ENCODE measurements at regions not wholly inside any gene's neighbourhood (a gene's known extent, or its start where the extent isn't known, plus 50 kb on each side); places are given as distances from the start of the nearest gene placed in this dataset.

DNA sequence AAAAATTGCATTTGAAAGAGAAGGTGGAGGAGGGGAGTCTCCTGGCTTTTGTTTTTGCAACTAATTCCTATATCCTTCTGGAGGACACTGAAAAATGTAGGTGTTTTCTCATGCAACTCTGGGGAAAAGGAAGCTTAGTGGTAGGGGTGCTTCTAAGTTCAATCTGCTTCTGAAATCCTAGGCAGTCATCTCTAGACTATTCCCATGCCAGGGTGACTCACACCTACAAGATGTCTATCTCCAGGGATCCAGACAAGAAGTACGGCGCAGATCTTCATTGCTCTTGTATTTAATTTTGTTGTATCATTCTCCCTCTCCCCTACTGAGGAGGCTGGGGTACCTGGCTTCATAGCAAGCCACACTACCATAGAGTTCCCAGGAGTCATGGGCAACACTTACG lies 258.8 kb downstream of the PHF14 start:
- peaks cover 5 to 24% of the 10 kb centered on the region in 2 donors for H3K4me1 ChIP-seq (replicated peaks in 1 of 2)
- intact Hi-C loops (cut with DNase I), result no loop called here
- no peaks in the 10 kb centered on the region for H3K27me3 ChIP-seq
- no peak overlapping the region for H3K27ac ChIP-seq
- H3K9me3 ChIP-seq (replicated peaks in 1 of 3), result no peaks in the 10 kb centered on the region
- no peak overlapping the region for H3K4me3 ChIP-seq
- no peak for DNase-seq
- TF ChIP-seq POLR2A (IDR thresholded peaks at IDR 0.05), result no peak
- TF ChIP-seq, protein P1, sequence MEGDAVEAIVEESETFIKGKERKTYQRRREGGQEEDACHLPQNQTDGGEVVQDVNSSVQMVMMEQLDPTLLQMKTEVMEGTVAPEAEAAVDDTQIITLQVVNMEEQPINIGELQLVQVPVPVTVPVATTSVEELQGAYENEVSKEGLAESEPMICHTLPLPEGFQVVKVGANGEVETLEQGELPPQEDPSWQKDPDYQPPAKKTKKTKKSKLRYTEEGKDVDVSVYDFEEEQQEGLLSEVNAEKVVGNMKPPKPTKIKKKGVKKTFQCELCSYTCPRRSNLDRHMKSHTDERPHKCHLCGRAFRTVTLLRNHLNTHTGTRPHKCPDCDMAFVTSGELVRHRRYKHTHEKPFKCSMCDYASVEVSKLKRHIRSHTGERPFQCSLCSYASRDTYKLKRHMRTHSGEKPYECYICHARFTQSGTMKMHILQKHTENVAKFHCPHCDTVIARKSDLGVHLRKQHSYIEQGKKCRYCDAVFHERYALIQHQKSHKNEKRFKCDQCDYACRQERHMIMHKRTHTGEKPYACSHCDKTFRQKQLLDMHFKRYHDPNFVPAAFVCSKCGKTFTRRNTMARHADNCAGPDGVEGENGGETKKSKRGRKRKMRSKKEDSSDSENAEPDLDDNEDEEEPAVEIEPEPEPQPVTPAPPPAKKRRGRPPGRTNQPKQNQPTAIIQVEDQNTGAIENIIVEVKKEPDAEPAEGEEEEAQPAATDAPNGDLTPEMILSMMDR (IDR thresholded peaks at IDR 0.05), result no peak
- 49 to 92% (median 68%) methylated on average over 3 of the region's 3 CpGs for WGBS, 4 donors
- H3K36me3 ChIP-seq (replicated peaks in 1 of 2), result no peaks in the 10 kb centered on the region

DNA sequence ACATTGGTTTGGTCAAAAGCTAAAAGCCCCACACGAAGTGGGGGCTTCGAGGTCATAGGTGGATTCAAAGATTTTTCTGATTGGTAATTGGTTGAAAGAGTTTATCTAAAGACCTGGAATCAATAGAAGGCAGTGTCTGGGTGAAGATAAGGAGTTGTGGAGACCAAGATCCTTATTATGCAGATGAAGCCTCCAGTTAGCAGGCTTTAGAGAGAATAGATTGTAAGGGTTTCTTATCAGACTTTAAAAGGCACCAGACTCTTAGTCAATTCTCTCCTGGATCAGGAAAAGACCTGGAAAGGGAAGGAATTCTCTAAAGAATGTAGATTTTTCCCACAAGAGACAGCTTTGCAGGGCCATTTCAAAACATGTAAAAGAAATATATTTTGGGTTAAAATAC lies 260.2 kb downstream of the PHF14 start:
- DNase-seq, result no peak
- no peak overlapping the region for H3K27ac ChIP-seq
- intact Hi-C loops (cut with DNase I), result no loop called here
- H3K36me3 ChIP-seq (replicated peaks in 1 of 2), result no peaks in the 10 kb centered on the region
- no peak for TF ChIP-seq POLR2A (IDR thresholded peaks at IDR 0.05)
- TF ChIP-seq, protein P1 (IDR thresholded peaks at IDR 0.05), result no peak
- no peak overlapping the region for H3K4me3 ChIP-seq
- no peaks in the 10 kb centered on the region for H3K9me3 ChIP-seq (replicated peaks in 1 of 3)
- peaks cover under 1 to 16% of the 10 kb centered on the region in 2 donors for H3K4me1 ChIP-seq (replicated peaks in 1 of 2)
- WGBS, 4 donors, result 88 to 94% (median 92%) methylated on average over 2 of the region's 2 CpGs
- H3K27me3 ChIP-seq, result no peaks in the 10 kb centered on the region

DNA sequence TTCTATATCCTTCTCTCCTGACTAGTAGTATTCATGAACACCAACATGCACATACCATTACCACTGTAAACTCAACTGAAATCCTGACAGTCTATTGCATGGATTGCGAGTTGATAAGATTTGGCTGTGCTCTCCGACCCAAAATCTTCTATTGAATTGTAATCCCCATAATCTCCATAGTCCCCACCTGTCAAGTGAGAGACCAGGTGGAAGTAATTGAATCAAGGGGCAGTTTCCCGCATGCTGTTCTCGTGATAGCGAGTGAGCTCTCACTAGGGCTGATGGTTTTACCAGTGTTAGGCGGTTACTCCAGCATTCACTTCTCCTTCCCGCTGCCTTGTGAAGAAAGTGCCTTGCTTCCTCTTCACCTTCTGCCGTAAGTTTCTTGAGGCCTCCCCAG lies 261.8 kb downstream of the PHF14 start:
- Histone ChIP-seq H3K36me3 (replicated peaks in 1 of 2) (no peaks in the 10 kb centered on the region), H3K4me1 (replicated peaks in 1 of 2) (peaks cover 0 to 12% of the 10 kb centered on the region in 2 donors), H3K9me3 (replicated peaks in 1 of 3) (no peaks in the 10 kb centered on the region), H3K27me3 (no peaks in the 10 kb centered on the region), H3K4me3 (no peak overlapping the region), H3K27ac (no peak overlapping the region)
- intact Hi-C loops (cut with DNase I), result no loop called here
- TF ChIP-seq, protein P1 (IDR thresholded peaks at IDR 0.05), result no peak
- TF ChIP-seq POLR2A (IDR thresholded peaks at IDR 0.05), result no peak
- no peak for DNase-seq
- 84 to 91% (median 85%) methylated on average over 8 of the region's 8 CpGs for WGBS, 4 donors

DNA sequence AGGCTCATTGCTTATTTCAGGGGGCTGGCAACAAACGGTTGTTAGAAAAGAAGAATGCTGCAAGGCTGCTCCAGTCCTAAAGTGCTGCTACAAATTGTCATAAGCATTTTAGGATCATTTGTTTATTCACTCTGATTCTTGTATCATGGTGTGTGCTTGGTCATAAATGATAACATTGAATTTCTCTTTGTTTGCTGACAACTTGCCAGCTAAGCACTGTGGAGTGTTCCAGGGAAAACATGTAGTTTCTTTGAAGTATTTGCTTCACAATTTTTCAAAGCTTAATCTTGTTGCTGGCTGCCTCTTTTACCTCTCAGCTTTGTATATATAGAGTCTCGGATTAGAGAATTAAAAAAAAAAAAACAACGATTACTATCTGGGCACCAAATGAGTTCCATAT lies 263.0 kb downstream of the PHF14 start:
- no peak overlapping the region for H3K4me3 ChIP-seq
- WGBS, 4 donors, result 42 to 50% (median 48%) methylated on average over 3 of the region's 3 CpGs
- H3K4me1 ChIP-seq (replicated peaks in 1 of 2), result peaks cover 0 to 12% of the 10 kb centered on the region in 2 donors
- no peaks in the 10 kb centered on the region for H3K36me3 ChIP-seq (replicated peaks in 1 of 2)
- TF ChIP-seq, protein P1 (IDR thresholded peaks at IDR 0.05), result no peak
- no peak for TF ChIP-seq POLR2A (IDR thresholded peaks at IDR 0.05)
- no peak overlapping the region for H3K27ac ChIP-seq
- H3K9me3 ChIP-seq (replicated peaks in 1 of 3), result no peaks in the 10 kb centered on the region
- DNase-seq, result no peak
- intact Hi-C loops (cut with DNase I), result no loop called here
- H3K27me3 ChIP-seq, result no peaks in the 10 kb centered on the region
